Mesendoderm (in vitro differentiated cells): ENCODE measurements at regions not wholly inside any gene's neighbourhood (a gene's known extent, or its start where the extent isn't known, plus 50 kb on each side); places are given as distances from the start of the nearest gene placed in this dataset.

Experiments used
- DNase-seq: peaks from one replicate; pipeline ENCODE4 v3.0.0; 2013
- H2AK5ac ChIP-seq: 2 replicates; pipeline ENCODE4 v1.6.1; 2013; ENCODE audit warnings: low read length, inconsistent platforms
- H2BK120ac ChIP-seq: 2 replicates; pipeline ENCODE4 v1.6.1; 2013; ENCODE audit warnings: low read depth, mild to moderate bottlenecking, low read length, moderate library complexity, mixed read lengths
- H2BK15ac ChIP-seq: replicated peaks from 2 replicates; pipeline ENCODE4 v1.6.1; 2013; ENCODE audit warnings: low read depth, mild to moderate bottlenecking, moderate library complexity
- H2BK5ac ChIP-seq: 2 replicates; pipeline ENCODE4 v1.6.1; 2013; ENCODE audit warnings: low read length, inconsistent platforms
- H3K18ac ChIP-seq: 2 replicates; pipeline ENCODE4 v1.6.1; 2013; ENCODE audit warnings: mild to moderate bottlenecking, low read length, mixed read lengths
- H3K23ac ChIP-seq: one replicate; pipeline ENCODE4 v1.6.1; 2013; ENCODE audit warnings: low read length
- H3K27ac ChIP-seq: 2 replicates; pipeline ENCODE4 v1.5.1; 2013; ENCODE audit warnings: low read depth, mild to moderate bottlenecking, inconsistent platforms, low read length, moderate library complexity
- H3K27me3 ChIP-seq: 2 replicates; pipeline ENCODE4 v1.6.1; 2013; ENCODE audit warnings: low read length, control low read depth, mild to moderate bottlenecking, inconsistent platforms; ENCODE audit not compliant: insufficient read depth, poor library complexity
- H3K36me3 ChIP-seq: 2 replicates; pipeline ENCODE4 v1.6.1; 2013; ENCODE audit warnings: low read length, inconsistent platforms; ENCODE audit not compliant: control insufficient read depth, insufficient read depth
- H3K4ac ChIP-seq: one replicate; pipeline ENCODE4 v1.6.1; 2013; ENCODE audit warnings: low read depth, mild to moderate bottlenecking, low read length, moderate library complexity
- H3K4me1 ChIP-seq: 2 replicates; pipeline ENCODE4 v1.6.1; 2013; ENCODE audit warnings: low read depth, low read length, inconsistent platforms; ENCODE audit not compliant: control insufficient read depth
- H3K4me2 ChIP-seq: 2 replicates; pipeline ENCODE4 v1.6.1; 2013; ENCODE audit warnings: low read length
- H3K4me3 ChIP-seq: 2 replicates; pipeline ENCODE4 v1.5.1; 2013; ENCODE audit warnings: mild to moderate bottlenecking, low read length
- H3K56ac ChIP-seq: one replicate; pipeline ENCODE4 v1.6.1; 2013; ENCODE audit warnings: low read length
- H3K79me1 ChIP-seq: 2 replicates; pipeline ENCODE4 v1.6.1; 2013; ENCODE audit warnings: low read length, inconsistent platforms
- H3K79me2 ChIP-seq: 2 replicates; pipeline ENCODE4 v1.6.1; 2013; ENCODE audit warnings: mild to moderate bottlenecking, low read length; ENCODE audit not compliant: control insufficient read depth, insufficient read depth
- H3K9ac ChIP-seq: 2 replicates; pipeline ENCODE4 v1.6.1; 2013; ENCODE audit warnings: low read length, inconsistent platforms
- H4K5ac ChIP-seq: one replicate; pipeline ENCODE4 v1.6.1; 2013; ENCODE audit warnings: low read length
- H4K8ac ChIP-seq: one replicate; pipeline ENCODE4 v1.6.1; 2013; ENCODE audit warnings: low read depth, mild to moderate bottlenecking, control low read depth, low read length, moderate library complexity
- WGBS: extraction: QIAGEN DNeasy Blood & Tissue Kit; methylation state at CpG from one replicate; pipeline ENCODE4 v1.1.7; 2013; ENCODE audit warnings: low lambda C conversion rate, missing lambda C conversion rate; ENCODE audit not compliant: insufficient coverage; ENCODE audit errors: extremely low coverage; 5-methylcytosine and 5-hydroxymethylcytosine counted together

DNA sequence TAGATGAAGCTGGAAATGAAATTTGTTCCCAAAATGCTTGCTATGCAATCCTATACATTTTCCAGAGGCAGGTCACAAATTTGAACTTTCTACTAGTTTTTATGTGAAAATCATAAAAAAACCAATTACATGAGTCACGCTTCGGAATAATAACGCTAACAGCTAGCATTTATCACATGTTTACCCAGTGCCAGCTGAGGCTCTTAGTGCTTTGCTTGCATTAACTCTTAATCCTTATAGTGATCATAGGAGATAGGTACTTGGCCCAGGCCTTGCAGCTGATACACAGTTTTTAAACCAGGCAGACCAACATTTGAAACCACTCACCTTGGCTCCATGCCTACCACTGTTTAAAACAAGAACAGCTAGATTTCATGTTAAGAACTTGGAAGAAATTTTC lies 131.8 kb upstream of the RAG2 start:
- no peak overlapping the region for H3K56ac ChIP-seq

DNA sequence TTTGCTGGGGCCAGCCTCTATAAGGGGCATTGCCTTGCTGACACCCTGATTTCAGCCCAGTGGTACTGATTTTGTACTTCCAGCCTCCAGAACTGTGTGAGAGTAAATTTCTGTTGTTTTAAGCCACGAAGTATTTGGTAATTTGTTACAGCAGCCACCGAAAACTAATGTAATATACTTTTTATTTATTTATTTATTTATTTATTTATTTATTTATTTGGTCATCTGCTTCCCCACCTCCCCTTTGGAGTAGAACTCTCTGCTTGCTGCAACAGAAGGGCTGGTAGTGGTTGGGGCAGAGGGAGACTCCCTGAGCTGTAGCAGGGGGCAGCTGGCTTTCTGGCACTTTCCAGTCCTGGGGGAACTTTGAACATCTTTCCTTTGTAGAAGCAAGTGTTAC lies 128.4 kb upstream of the RAG2 start:
- Histone ChIP-seq H3K79me1 (no peaks in the 10 kb centered on the region), H4K8ac (no peak overlapping the region), H3K23ac (no peak overlapping the region), H2BK5ac (no peak overlapping the region), H3K79me2 (no peaks in the 10 kb centered on the region), H4K5ac (no peak overlapping the region), H3K4me1 (no peaks in the 10 kb centered on the region), H3K4ac (no peak overlapping the region), H3K4me3 (no peak overlapping the region), H3K4me2 (no peak overlapping the region), H3K9ac (no peak overlapping the region), H3K27ac (no peak overlapping the region), H2BK120ac (no peak overlapping the region), H3K27me3 (no peaks in the 10 kb centered on the region), H3K18ac (no peak overlapping the region), H2BK15ac (no peak overlapping the region), H3K56ac (no peak overlapping the region), H2AK5ac (no peak overlapping the region), H3K36me3 (no peaks in the 10 kb centered on the region)
- no CpG with 5 or more reads among the region's 2 CpGs for WGBS
- no peak for DNase-seq

More for the DNA sequence above, 131.8 kb upstream of the RAG2 start:
- no peak overlapping the region for H4K8ac ChIP-seq
- no peak for DNase-seq
- H2BK15ac ChIP-seq = no peak overlapping the region
- H3K23ac ChIP-seq = no peak overlapping the region
- no peak overlapping the region for H3K18ac ChIP-seq
- H3K4ac ChIP-seq = no peak overlapping the region
- H3K27ac ChIP-seq = no peak overlapping the region
- H3K4me3 ChIP-seq = no peak overlapping the region
- H3K9ac ChIP-seq = no peak overlapping the region
- no peaks in the 10 kb centered on the region for H3K27me3 ChIP-seq
- no peak overlapping the region for H2BK5ac ChIP-seq
- H3K79me2 ChIP-seq = no peaks in the 10 kb centered on the region
- no peak overlapping the region for H3K4me2 ChIP-seq
- H2AK5ac ChIP-seq = no peak overlapping the region
- H3K4me1 ChIP-seq = no peaks in the 10 kb centered on the region
- no peaks in the 10 kb centered on the region for H3K79me1 ChIP-seq
- no peak overlapping the region for H4K5ac ChIP-seq
- no CpG with 5 or more reads among the region's 3 CpGs for WGBS
- no peak overlapping the region for H2BK120ac ChIP-seq
- H3K36me3 ChIP-seq = no peaks in the 10 kb centered on the region

DNA sequence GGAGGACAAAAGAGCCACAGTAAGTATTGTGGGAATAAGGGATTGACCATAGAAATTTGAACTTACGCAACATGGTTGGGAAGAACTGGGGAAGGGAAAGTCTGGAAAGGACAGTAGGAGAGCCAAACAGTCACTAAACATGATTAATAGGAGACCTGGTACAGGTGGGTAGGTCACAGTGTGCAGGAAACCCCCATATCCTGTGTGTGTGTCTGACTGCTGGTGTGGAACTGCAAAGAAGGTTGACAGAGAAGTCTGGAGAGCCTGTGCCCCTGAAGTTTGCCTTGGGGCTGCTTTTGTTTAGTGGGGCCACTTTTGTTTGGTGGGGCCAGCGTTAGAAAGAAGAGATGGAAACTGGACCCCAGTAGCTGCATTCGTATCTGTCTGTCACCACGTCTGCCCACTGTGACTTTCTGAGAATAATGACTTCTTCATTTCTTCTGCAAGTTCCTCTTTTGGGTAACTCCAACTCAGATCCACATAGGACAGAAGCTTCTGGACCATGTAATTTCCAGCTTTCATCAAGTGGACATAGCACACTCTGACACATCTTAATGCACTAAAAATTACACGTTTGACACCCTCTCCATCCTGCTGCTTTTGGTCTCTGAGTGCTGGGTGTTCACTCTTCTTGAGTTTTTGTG lies 126.8 kb upstream of the RAG2 start:
- Histone ChIP-seq H3K36me3 (no peaks in the 10 kb centered on the region), H2BK15ac (no peak overlapping the region), H3K4me3 (no peak overlapping the region), H3K27me3 (no peaks in the 10 kb centered on the region), H4K8ac (no peak overlapping the region), H3K79me1 (no peaks in the 10 kb centered on the region), H2BK120ac (no peak overlapping the region), H2BK5ac (no peak overlapping the region), H3K9ac (no peak overlapping the region), H3K27ac (no peak overlapping the region), H3K4me2 (no peak overlapping the region), H3K4ac (no peak overlapping the region), H2AK5ac (no peak overlapping the region), H3K79me2 (no peaks in the 10 kb centered on the region), H3K4me1 (no peaks in the 10 kb centered on the region), H3K23ac (no peak overlapping the region), H4K5ac (no peak overlapping the region), H3K18ac (no peak overlapping the region), H3K56ac (no peak overlapping the region)
- no CpG with 5 or more reads among the region's 5 CpGs for WGBS
- DNase-seq = no peak

DNA sequence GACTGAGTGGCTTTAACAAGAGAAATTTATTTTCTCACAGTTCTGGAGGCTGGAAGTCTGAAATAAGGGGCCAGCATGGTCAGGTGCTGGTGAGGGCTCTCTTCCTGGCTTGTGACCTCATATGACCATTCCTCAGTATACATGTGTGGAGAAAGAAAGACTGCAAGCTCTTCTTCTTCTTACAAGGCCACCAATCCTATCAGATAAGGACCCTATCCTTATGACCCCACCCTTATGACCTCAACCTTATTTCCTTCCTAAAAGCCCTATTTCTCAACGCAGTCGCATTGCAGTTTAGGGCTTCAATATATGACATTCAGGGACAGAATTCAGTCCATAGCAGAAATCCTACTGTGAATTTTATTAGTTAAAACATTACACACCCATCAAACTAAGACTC lies 124.4 kb upstream of the RAG2 start:
- Histone ChIP-seq H3K9ac (no peak overlapping the region), H3K18ac (no peak overlapping the region)
- WGBS = no CpG with 5 or more reads among the region's 2 CpGs

DNA sequence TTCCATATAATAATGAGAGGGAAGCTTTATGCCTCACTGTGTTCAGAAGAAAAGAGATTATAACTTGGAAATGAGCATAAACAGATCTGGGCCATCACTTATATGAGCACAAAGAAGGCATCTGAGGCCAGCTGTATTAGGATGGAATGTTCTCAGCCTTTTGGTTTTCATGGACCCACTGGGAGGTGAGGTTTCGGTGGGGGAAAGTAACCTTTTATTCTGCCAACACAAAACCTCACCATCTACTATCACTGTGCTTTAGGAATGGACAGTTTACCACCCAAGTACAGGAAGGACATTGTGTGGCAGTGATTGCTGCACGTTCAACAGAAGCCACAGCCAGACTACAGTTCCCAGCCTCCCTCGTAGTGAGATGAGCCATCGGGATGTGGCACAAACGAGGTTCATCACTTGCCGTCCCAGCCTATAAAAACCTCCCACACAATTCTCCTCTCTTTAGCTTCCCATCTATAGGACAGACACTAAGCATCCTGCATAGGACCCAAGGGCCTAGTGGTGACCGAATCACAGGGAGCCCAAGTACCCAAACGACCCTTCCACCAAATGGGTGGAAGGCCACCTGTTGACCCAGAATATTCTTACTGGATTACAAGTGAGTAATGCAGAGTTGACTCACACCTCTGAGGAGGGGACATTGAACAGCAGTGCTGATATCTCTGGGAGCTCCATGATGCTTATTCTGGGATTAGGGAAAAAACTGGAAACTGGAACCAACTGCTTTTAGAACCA lies 121.5 kb upstream of the RAG2 start:
- Histone ChIP-seq H3K4me3 (no peak overlapping the region), H3K36me3 (no peaks in the 10 kb centered on the region), H3K27ac (no peak overlapping the region), H4K8ac (no peak overlapping the region), H3K79me1 (no peaks in the 10 kb centered on the region), H3K4ac (no peak overlapping the region), H2BK15ac (no peak overlapping the region), H3K18ac (no peak overlapping the region), H3K23ac (no peak overlapping the region), H2AK5ac (no peak overlapping the region), H3K4me1 (no peaks in the 10 kb centered on the region), H3K56ac (no peak overlapping the region), H2BK120ac (no peak overlapping the region), H3K4me2 (no peak overlapping the region), H4K5ac (no peak overlapping the region), H3K79me2 (no peaks in the 10 kb centered on the region), H3K27me3 (no peaks in the 10 kb centered on the region), H3K9ac (no peak overlapping the region), H2BK5ac (no peak overlapping the region)
- no CpG with 5 or more reads among the region's 8 CpGs for WGBS
- peak; percentile 32 for DNase-seq

More for the DNA sequence above, 124.4 kb upstream of the RAG2 start:
- Histone ChIP-seq H3K56ac (no peak overlapping the region), H3K79me2 (no peaks in the 10 kb centered on the region), H2BK15ac (no peak overlapping the region), H3K4me1 (no peaks in the 10 kb centered on the region), H3K27ac (no peak overlapping the region), H3K4ac (no peak overlapping the region), H3K36me3 (no peaks in the 10 kb centered on the region), H3K4me2 (no peak overlapping the region), H4K8ac (no peak overlapping the region), H3K27me3 (no peaks in the 10 kb centered on the region), H3K4me3 (no peak overlapping the region), H3K79me1 (no peaks in the 10 kb centered on the region), H4K5ac (no peak overlapping the region), H2BK120ac (no peak overlapping the region), H2BK5ac (no peak overlapping the region), H3K23ac (no peak overlapping the region), H2AK5ac (no peak overlapping the region)
- no peak for DNase-seq
